ENCODE measurements at regions not wholly inside any gene's neighbourhood (a gene's known extent, or its start where the extent isn't known, plus 50 kb on each side); places are given as distances from the start of the nearest gene placed in this dataset.

GRCh38 chr6:147986846-147987245 lies 355.8 kb upstream of the SASH1 start:
- Histone ChIP-seq H3K4me1 (ENCODE audit: control extremely low read depth in 1 of 4, control insufficient read depth in 4 of 4, insufficient read depth in 4 of 4, low read length in 3 of 4) (no peaks in the 10 kb centered on the region), H3K9me3 (ENCODE audit: control extremely low read depth in 1 of 5, control insufficient read depth in 4 of 5, insufficient read depth in 2 of 5, low read depth in 1 of 5, low read length in 4 of 5) (no peaks in the 10 kb centered on the region), H3K27ac (ENCODE audit: insufficient read depth in 1 of 2, low read depth in 1 of 2, low read length in 2 of 2, poor library complexity in 1 of 2, severe bottlenecking in 2 of 2) (no peak overlapping the region), H3K36me3 (ENCODE audit: control insufficient read depth in 4 of 4, insufficient read depth in 4 of 4, low read length in 3 of 4) (no peaks in the 10 kb centered on the region), H3K4me3 (ENCODE audit: control insufficient read depth in 1 of 7, extremely low read depth in 1 of 7, insufficient read depth in 4 of 7, low read depth in 2 of 7, low read length in 6 of 7) (no peak overlapping the region), H3K27me3 (replicated peaks in 2 of 5; ENCODE audit: control insufficient read depth in 4 of 5, insufficient read depth in 5 of 5, low read length in 4 of 5) (no peaks in the 10 kb centered on the region)
- WGBS (ENCODE audit: insufficient coverage) = 100% methylated on average over 1 of the region's 3 CpGs
- DNase-seq = no peak
- CTCF ChIA-PET = no interaction called here
- POLR2A ChIA-PET = no interaction called here

DNA sequence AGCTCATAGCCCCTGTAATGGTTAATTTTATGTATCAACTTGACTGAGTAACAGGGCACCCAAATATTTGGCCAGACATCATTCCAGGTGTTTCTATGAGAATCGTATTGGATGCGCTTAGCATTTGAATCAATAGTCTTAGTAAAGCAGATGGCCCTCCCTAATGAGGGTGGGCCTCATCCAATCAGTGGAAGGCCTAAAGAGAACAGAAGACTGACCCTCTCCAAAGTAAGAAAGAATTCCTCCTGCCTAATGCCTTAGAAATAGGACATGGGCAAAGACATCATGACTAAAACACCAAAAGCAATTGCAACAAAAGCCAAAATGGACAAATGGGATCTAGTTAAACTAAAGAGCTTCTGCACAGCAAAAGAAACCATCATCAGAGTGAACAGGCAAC lies 352.5 kb upstream of the SASH1 start:
- no peak for DNase-seq
- Histone ChIP-seq H3K4me3 (ENCODE audit: control insufficient read depth in 1 of 7, extremely low read depth in 1 of 7, insufficient read depth in 4 of 7, low read depth in 2 of 7, low read length in 6 of 7) (no peak overlapping the region), H3K27ac (ENCODE audit: insufficient read depth in 1 of 2, low read depth in 1 of 2, low read length in 2 of 2, poor library complexity in 1 of 2, severe bottlenecking in 2 of 2) (no peak overlapping the region), H3K27me3 (replicated peaks in 2 of 5; ENCODE audit: control insufficient read depth in 4 of 5, insufficient read depth in 5 of 5, low read length in 4 of 5) (no peaks in the 10 kb centered on the region), H3K9me3 (ENCODE audit: control extremely low read depth in 1 of 5, control insufficient read depth in 4 of 5, insufficient read depth in 2 of 5, low read depth in 1 of 5, low read length in 4 of 5) (no peaks in the 10 kb centered on the region), H3K36me3 (ENCODE audit: control insufficient read depth in 4 of 4, insufficient read depth in 4 of 4, low read length in 3 of 4) (no peaks in the 10 kb centered on the region), H3K4me1 (ENCODE audit: control extremely low read depth in 1 of 4, control insufficient read depth in 4 of 4, insufficient read depth in 4 of 4, low read length in 3 of 4) (no peaks in the 10 kb centered on the region)
- POLR2A ChIA-PET = no interaction called here
- CTCF ChIA-PET = no interaction called here
- 100% methylated on average over 2 of the region's 2 CpGs for WGBS (ENCODE audit: insufficient coverage)

- ChIA-PET POLR2A (no interaction called here), CTCF (no interaction called here)
- WGBS (ENCODE audit: insufficient coverage) = 100% methylated on average over 3 of the region's 3 CpGs
Measured at GRCh38 chr6:147991961-147992360, 350.7 kb upstream of the SASH1 start.

GRCh38 chr6:147999001-147999540 lies 343.6 kb upstream of the SASH1 start:
- DNase-seq = no peak
- Histone ChIP-seq H3K4me1 (ENCODE audit: control extremely low read depth in 1 of 4, control insufficient read depth in 4 of 4, insufficient read depth in 4 of 4, low read length in 3 of 4) (no peaks in the 10 kb centered on the region), H3K36me3 (ENCODE audit: control insufficient read depth in 4 of 4, insufficient read depth in 4 of 4, low read length in 3 of 4) (no peaks in the 10 kb centered on the region), H3K4me3 (ENCODE audit: control insufficient read depth in 1 of 7, extremely low read depth in 1 of 7, insufficient read depth in 4 of 7, low read depth in 2 of 7, low read length in 6 of 7) (no peak overlapping the region), H3K9me3 (ENCODE audit: control extremely low read depth in 1 of 5, control insufficient read depth in 4 of 5, insufficient read depth in 2 of 5, low read depth in 1 of 5, low read length in 4 of 5) (peaks cover 0 to 5% (median 0%) of the 10 kb centered on the region in 5 experiments), H3K27ac (ENCODE audit: insufficient read depth in 1 of 2, low read depth in 1 of 2, low read length in 2 of 2, poor library complexity in 1 of 2, severe bottlenecking in 2 of 2) (no peak overlapping the region), H3K27me3 (replicated peaks in 2 of 5; ENCODE audit: control insufficient read depth in 4 of 5, insufficient read depth in 5 of 5, low read length in 4 of 5) (no peaks in the 10 kb centered on the region)
- CTCF ChIA-PET = no interaction called here
- POLR2A ChIA-PET = interaction anchor here (0.7 kb wide), 1 partner anchor 183 kb away, joined by 3 read pairs; no protein-coding TSS in a partner anchor

More at GRCh38 chr6:147991961-147992360, 350.7 kb upstream of the SASH1 start:
- Histone ChIP-seq H3K27me3 (replicated peaks in 2 of 5; ENCODE audit: control insufficient read depth in 4 of 5, insufficient read depth in 5 of 5, low read length in 4 of 5) (no peaks in the 10 kb centered on the region), H3K9me3 (ENCODE audit: control extremely low read depth in 1 of 5, control insufficient read depth in 4 of 5, insufficient read depth in 2 of 5, low read depth in 1 of 5, low read length in 4 of 5) (no peaks in the 10 kb centered on the region), H3K36me3 (ENCODE audit: control insufficient read depth in 4 of 4, insufficient read depth in 4 of 4, low read length in 3 of 4) (no peaks in the 10 kb centered on the region), H3K27ac (ENCODE audit: insufficient read depth in 1 of 2, low read depth in 1 of 2, low read length in 2 of 2, poor library complexity in 1 of 2, severe bottlenecking in 2 of 2) (no peak overlapping the region), H3K4me1 (ENCODE audit: control extremely low read depth in 1 of 4, control insufficient read depth in 4 of 4, insufficient read depth in 4 of 4, low read length in 3 of 4) (no peaks in the 10 kb centered on the region), H3K4me3 (ENCODE audit: control insufficient read depth in 1 of 7, extremely low read depth in 1 of 7, insufficient read depth in 4 of 7, low read depth in 2 of 7, low read length in 6 of 7) (no peak overlapping the region)
- DNase-seq = no peak

DNA sequence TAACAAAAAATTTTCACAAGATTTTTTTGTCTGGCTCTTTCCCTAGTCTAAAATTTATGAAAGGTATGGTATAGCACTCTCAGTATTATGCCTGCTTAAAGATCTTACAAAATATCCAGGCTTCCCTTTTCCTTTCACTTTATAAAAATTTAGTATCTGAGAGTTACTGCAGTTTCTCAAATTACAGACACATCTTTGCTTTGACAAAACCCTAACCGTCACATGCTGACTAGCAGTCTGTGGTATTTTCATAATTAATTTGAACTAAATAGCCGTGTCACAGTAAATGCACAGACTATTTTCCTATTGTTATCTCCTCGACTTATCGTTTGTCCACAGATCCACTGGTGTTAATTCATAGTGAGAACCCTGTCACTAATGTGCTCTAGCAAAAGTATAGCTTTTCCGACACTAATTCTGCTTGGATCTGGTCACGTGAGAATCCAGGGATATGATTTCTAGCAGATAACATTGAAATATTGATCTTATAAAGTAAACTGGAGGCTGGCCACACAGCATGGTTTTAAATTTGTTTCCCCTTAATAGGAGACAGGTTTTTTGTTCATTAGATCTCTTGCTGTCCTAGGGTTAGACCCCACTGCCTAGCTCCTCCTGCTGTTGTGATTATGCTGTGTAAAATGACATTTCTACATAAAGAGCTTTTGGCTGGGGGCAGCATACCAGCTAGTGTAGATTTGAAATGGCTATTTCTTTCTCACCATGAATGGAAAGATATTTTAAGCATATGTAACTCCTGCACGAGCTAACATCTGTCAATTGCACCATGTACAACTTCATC lies 340.6 kb upstream of the SASH1 start:
- H3K9me3 ChIP-seq (ENCODE audit: control extremely low read depth in 1 of 5, control insufficient read depth in 4 of 5, insufficient read depth in 2 of 5, low read depth in 1 of 5, low read length in 4 of 5) = peaks cover 0 to 5% (median 0%) of the 10 kb centered on the region in 5 experiments
- DNase-seq = no peak
- no peak overlapping the region for H3K27ac ChIP-seq (ENCODE audit: insufficient read depth in 1 of 2, low read depth in 1 of 2, low read length in 2 of 2, poor library complexity in 1 of 2, severe bottlenecking in 2 of 2)
- POLR2A ChIA-PET = no interaction called here
- no peaks in the 10 kb centered on the region for H3K36me3 ChIP-seq (ENCODE audit: control insufficient read depth in 4 of 4, insufficient read depth in 4 of 4, low read length in 3 of 4)
- CTCF ChIA-PET = no interaction called here
- H3K4me1 ChIP-seq (ENCODE audit: control extremely low read depth in 1 of 4, control insufficient read depth in 4 of 4, insufficient read depth in 4 of 4, low read length in 3 of 4) = no peaks in the 10 kb centered on the region
- no peaks in the 10 kb centered on the region for H3K27me3 ChIP-seq (replicated peaks in 2 of 5; ENCODE audit: control insufficient read depth in 4 of 5, insufficient read depth in 5 of 5, low read length in 4 of 5)
- 97% methylated on average over 5 of the region's 7 CpGs for WGBS (ENCODE audit: insufficient coverage)
- no peak overlapping the region for H3K4me3 ChIP-seq (ENCODE audit: control insufficient read depth in 1 of 7, extremely low read depth in 1 of 7, insufficient read depth in 4 of 7, low read depth in 2 of 7, low read length in 6 of 7)

DNA sequence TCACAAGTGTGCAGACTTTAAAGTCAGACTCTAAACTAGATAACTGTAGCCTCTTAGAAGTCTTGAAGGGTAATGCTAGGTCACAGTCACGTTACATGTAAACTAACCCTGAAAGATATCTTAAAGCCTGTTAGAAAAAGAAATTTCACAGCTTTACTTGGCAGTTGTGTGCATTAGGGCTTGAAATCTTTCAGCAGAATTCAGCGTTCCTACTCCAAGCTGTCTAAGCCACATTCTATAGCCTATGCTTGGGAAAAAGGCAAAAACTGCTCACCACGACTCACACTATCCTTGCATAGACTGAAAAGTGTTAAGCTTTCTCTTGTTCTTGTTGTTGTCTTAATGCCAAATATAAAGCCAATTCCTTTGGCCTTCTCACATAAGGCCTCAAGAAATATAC lies 338.0 kb upstream of the SASH1 start:
- DNase-seq = no peak
- ChIA-PET CTCF (no interaction called here), POLR2A (no interaction called here)
- no peaks in the 10 kb centered on the region for H3K9me3 ChIP-seq (ENCODE audit: control extremely low read depth in 1 of 5, control insufficient read depth in 4 of 5, insufficient read depth in 2 of 5, low read depth in 1 of 5, low read length in 4 of 5)
- H3K27me3 ChIP-seq (replicated peaks in 2 of 5; ENCODE audit: control insufficient read depth in 4 of 5, insufficient read depth in 5 of 5, low read length in 4 of 5) = no peaks in the 10 kb centered on the region
- 93% methylated on average over 2 of the region's 3 CpGs for whole genome bisulfite sequencing (ENCODE audit: insufficient coverage)
- H3K4me3 ChIP-seq (ENCODE audit: control insufficient read depth in 1 of 7, extremely low read depth in 1 of 7, insufficient read depth in 4 of 7, low read depth in 2 of 7, low read length in 6 of 7) = no peak overlapping the region
- no peaks in the 10 kb centered on the region for H3K36me3 ChIP-seq (ENCODE audit: control insufficient read depth in 4 of 4, insufficient read depth in 4 of 4, low read length in 3 of 4)
- H3K4me1 ChIP-seq (ENCODE audit: control extremely low read depth in 1 of 4, control insufficient read depth in 4 of 4, insufficient read depth in 4 of 4, low read length in 3 of 4) = no peaks in the 10 kb centered on the region
- no peak overlapping the region for H3K27ac ChIP-seq (ENCODE audit: insufficient read depth in 1 of 2, low read depth in 1 of 2, low read length in 2 of 2, poor library complexity in 1 of 2, severe bottlenecking in 2 of 2)

- Histone ChIP-seq H3K4me3 (ENCODE audit: control insufficient read depth in 1 of 7, extremely low read depth in 1 of 7, insufficient read depth in 4 of 7, low read depth in 2 of 7, low read length in 6 of 7) (no peak overlapping the region), H3K36me3 (ENCODE audit: control insufficient read depth in 4 of 4, insufficient read depth in 4 of 4, low read length in 3 of 4) (no peaks in the 10 kb centered on the region), H3K27ac (ENCODE audit: insufficient read depth in 1 of 2, low read depth in 1 of 2, low read length in 2 of 2, poor library complexity in 1 of 2, severe bottlenecking in 2 of 2) (no peak overlapping the region), H3K27me3 (replicated peaks in 2 of 5; ENCODE audit: control insufficient read depth in 4 of 5, insufficient read depth in 5 of 5, low read length in 4 of 5) (no peaks in the 10 kb centered on the region), H3K4me1 (ENCODE audit: control extremely low read depth in 1 of 4, control insufficient read depth in 4 of 4, insufficient read depth in 4 of 4, low read length in 3 of 4) (no peaks in the 10 kb centered on the region), H3K9me3 (ENCODE audit: control extremely low read depth in 1 of 5, control insufficient read depth in 4 of 5, insufficient read depth in 2 of 5, low read depth in 1 of 5, low read length in 4 of 5) (peaks cover 0 to 6% (median 6%) of the 10 kb centered on the region in 5 experiments)
- ChIA-PET POLR2A (no interaction called here), CTCF (no interaction called here)
- 100% methylated on average over 2 of the region's 6 CpGs for WGBS (ENCODE audit: insufficient coverage)
- no peak for DNase-seq
Measured at GRCh38 chr6:148005806-148006205, 336.8 kb upstream of the SASH1 start.

All from common myeloid progenitor, CD34-positive (primary cell).